Psoas muscle (tissue), 7 donors: ENCODE measurements at regions not wholly inside any gene's neighbourhood (a gene's known extent, or its start where the extent isn't known, plus 50 kb on each side); places are given as distances from the start of the nearest gene placed in this dataset.

Experiments
- ATAC-seq, 4 donors: fragments of 200-7000 bp; cut with Tn5 transposase; one replicate each; pipeline ENCODE4 v1.9.1; 2020; ENCODE audit warnings: moderate library complexity in 3 of 4, mild to moderate bottlenecking in 2 of 4
- DNase-seq, 2 donors: peaks; one replicate each; pipeline ENCODE4 v3.0.0-alpha.2; 2020
- H3K27ac ChIP-seq: fragments of 200-600 bp; one replicate; pipeline ENCODE4 v1.8.0; 2022
- H3K27me3 ChIP-seq, 3 donors: fragments of 200-600 bp in 1 of 3; one replicate each; pipeline versions ENCODE4 v1.6.1 to v1.8.0; 2013 to 2022; ENCODE audit warnings: low read length in 2 of 3, mild to moderate bottlenecking in 2 of 3, moderate library complexity in 1 of 3; ENCODE audit not compliant: insufficient read depth in 3 of 3
- H3K36me3 ChIP-seq, 2 donors: fragments of 200-600 bp in 1 of 2; one replicate each; pipeline versions ENCODE4 v1.6.1 to v1.8.0; 2013 to 2022; ENCODE audit warnings: low read depth in 1 of 2, mild to moderate bottlenecking in 1 of 2, moderate library complexity in 1 of 2; ENCODE audit not compliant: insufficient read depth in 1 of 2
- H3K4me1 ChIP-seq: fragments of 200-600 bp; one replicate; pipeline ENCODE4 v1.8.0; 2022
- H3K4me3 ChIP-seq: fragments of 200-600 bp; one replicate; pipeline ENCODE4 v1.8.0; 2022; ENCODE audit warnings: mild to moderate bottlenecking
- H3K9me3 ChIP-seq: fragments of 200-600 bp; one replicate; pipeline ENCODE4 v1.8.0; 2022
- WGBS, 3 donors: extraction: QIAGEN DNeasy Blood & Tissue Kit; methylation state at CpG; one replicate each; pipeline versions ENCODE4 v1.1.6 to v1.1.7; 2013; 5-methylcytosine and 5-hydroxymethylcytosine counted together
- intact Hi-C, 2 donors: fragments of 100-400 bp; cut with DNase I; formaldehyde crosslinking; loops; one replicate each; pipeline versions ENCODE4 v1.11.0 to v1.14.2; 2022
- TF ChIP-seq, protein P1 (sequence below): fragments of 200-600 bp; IDR thresholded peaks from one replicate; pipeline ENCODE4 v1.8.0; 2022; ENCODE audit warnings: antibody characterized with exemption
- donor health status: healthy with polysubstance abuse.
- donor health status: DM: no; HTN: no; CAD: no; lungs with moderate emphysema.
- donor health status: Bipolar disorder and iron deficiency.
- donor health status: healthy.
- donor health status: DM: yes; HTN: yes; CAD: no.
- donor health status: DM: no; HTN: no; CAD: no.
- donor health status: DM: yes; HTN: yes; CAD: no.

DNA sequence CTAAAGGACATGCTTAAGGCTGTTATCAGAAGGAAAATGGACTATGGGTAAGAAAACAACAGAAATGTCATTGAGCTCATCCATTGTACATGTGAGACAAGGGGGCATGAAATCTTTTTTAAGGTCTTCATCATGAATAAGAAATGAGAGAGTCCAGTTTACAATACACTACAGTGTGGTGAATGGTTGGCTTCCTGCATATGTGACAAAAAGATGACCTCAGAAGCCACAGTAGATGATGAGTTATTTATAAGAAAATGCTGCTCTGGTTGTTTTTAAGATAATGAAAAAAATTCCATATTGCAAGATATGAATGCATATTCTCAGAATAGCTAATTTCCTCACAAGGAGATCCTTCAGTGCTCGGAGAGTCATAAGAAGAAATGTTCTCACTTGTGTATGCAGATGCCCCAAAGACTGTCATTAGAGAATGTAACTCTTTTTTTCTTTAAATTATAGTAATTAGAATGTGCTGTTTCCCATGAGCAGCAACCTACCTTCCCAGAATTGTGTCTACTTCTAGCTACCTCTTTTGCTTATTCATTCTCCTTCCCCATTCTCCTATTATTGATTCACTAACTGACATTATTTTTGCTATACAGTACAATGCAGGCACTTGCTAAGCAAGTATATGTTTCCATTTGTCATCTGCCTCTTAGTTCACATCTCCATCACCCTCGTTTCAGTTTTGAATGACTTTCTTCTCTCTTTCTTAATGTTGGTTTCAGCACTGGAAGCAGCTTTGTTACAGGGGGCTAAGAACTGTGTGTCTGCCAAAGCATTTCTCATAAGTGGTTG lies 152.0 kb upstream of the PEX5L start:
- intact Hi-C loops, result no loop called here
- DNase-seq (no peak), ATAC-seq (no peak)
- 26 to 67% (median 54%) methylated on average over 2 of the region's 2 CpGs for WGBS, 3 donors
- Histone ChIP-seq H3K4me3 (no peak overlapping the region), H3K27ac (no peak overlapping the region), H3K27me3 (no peaks in the 10 kb centered on the region), H3K36me3 (no peaks in the 10 kb centered on the region), H3K4me1 (no peaks in the 10 kb centered on the region), H3K9me3 (no peaks in the 10 kb centered on the region)
- TF ChIP-seq, protein P1, sequence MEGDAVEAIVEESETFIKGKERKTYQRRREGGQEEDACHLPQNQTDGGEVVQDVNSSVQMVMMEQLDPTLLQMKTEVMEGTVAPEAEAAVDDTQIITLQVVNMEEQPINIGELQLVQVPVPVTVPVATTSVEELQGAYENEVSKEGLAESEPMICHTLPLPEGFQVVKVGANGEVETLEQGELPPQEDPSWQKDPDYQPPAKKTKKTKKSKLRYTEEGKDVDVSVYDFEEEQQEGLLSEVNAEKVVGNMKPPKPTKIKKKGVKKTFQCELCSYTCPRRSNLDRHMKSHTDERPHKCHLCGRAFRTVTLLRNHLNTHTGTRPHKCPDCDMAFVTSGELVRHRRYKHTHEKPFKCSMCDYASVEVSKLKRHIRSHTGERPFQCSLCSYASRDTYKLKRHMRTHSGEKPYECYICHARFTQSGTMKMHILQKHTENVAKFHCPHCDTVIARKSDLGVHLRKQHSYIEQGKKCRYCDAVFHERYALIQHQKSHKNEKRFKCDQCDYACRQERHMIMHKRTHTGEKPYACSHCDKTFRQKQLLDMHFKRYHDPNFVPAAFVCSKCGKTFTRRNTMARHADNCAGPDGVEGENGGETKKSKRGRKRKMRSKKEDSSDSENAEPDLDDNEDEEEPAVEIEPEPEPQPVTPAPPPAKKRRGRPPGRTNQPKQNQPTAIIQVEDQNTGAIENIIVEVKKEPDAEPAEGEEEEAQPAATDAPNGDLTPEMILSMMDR, result no peak

DNA sequence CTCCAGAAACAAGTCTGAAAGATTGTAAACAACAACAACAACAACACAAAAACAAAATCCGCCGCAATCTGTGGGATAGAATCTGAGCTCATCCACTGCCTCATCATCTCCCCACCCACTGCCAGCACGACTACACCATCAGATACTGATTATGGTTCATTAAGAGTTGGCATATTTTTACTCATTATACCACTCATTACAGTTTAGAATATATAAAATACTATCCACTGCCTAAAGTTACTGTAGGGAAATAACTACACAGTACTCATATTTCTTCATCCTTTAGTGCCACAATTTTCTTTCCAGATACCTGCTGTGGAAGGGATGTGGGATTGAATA lies 152.5 kb upstream of the PEX5L start:
- TF ChIP-seq, protein P1, result no peak
- ATAC-seq (no peak), DNase-seq (no peak)
- Histone ChIP-seq H3K9me3 (no peaks in the 10 kb centered on the region), H3K4me1 (no peaks in the 10 kb centered on the region), H3K36me3 (no peaks in the 10 kb centered on the region), H3K27ac (no peak overlapping the region), H3K27me3 (no peaks in the 10 kb centered on the region), H3K4me3 (no peak overlapping the region)
- 76 to 82% (median 76%) methylated on average over 3 of the region's 3 CpGs for WGBS, 3 donors
- intact Hi-C loops, result no loop called here

DNA sequence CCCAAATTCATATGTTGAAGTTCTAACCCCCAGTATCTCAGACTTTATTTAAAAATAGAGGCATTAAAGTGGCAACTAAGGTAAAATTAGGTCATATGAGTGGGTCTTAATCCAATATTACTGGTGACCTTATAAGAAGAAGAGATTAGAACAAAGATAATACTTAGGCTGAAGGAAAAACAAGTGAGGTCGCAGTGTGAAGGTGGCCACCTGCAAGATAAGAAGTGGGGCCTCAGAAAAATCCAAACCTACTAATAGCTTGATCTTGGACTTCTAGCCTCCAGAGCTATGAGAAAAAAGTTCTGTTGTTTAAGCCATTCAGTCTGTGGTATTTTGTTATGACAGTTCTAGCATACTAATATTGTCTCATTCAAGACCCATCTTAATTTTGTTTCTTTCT lies 159.9 kb upstream of the PEX5L start:
- Histone ChIP-seq H3K27me3 (no peaks in the 10 kb centered on the region), H3K4me1 (no peaks in the 10 kb centered on the region), H3K9me3 (no peaks in the 10 kb centered on the region), H3K27ac (no peak overlapping the region), H3K4me3 (no peak overlapping the region), H3K36me3 (no peaks in the 10 kb centered on the region)
- no peak for DNase-seq
- no peak for ATAC-seq
- intact Hi-C loops, result no loop called here
- TF ChIP-seq, protein P1, result no peak
- 85 to 97% (median 91%) methylated on average over 1 of the region's 1 CpG for WGBS, 3 donors

DNA sequence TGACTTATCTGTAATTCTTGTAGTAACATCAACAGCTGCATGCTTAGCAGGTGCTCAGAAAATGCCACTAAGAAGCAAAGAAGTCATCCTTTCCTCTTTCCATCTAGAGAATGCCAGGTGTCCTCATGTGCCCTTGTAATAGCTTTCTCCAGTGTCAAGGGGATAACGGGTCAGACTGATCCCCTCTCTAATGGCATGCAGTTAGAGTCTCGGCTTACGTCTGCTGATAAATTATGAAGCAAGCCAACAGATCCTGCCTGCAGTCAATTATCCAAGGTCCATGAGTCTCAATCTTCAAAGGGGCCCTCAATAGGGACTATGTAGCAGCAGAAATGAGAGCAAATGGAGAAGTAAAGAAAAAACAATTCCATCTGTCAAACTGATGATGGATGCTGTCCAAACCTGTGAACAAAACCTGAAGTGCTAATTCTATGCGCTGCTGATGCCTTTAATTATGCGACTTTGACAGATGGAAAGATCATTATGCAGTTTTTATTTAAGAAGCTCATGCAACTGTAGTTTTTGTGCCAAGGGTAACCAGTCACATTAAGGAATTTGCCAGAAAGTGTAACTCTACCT lies 162.8 kb upstream of the PEX5L start:
- DNase-seq, result no peak
- no peak for ATAC-seq
- H3K4me3 ChIP-seq, result no peak overlapping the region
- H3K9me3 ChIP-seq, result no peaks in the 10 kb centered on the region
- no peak overlapping the region for H3K27ac ChIP-seq
- no peaks in the 10 kb centered on the region for H3K4me1 ChIP-seq
- no peaks in the 10 kb centered on the region for H3K36me3 ChIP-seq
- H3K27me3 ChIP-seq, result no peaks in the 10 kb centered on the region
- intact Hi-C loops, result no loop called here
- WGBS, 3 donors, result 14 to 20% (median 14%) methylated on average over 5 of the region's 5 CpGs
- TF ChIP-seq, protein P1, result no peak
